GM12878 (cell line): ENCODE measurements at regions not wholly inside any gene's neighbourhood (a gene's known extent, or its start where the extent isn't known, plus 50 kb on each side); places are given as distances from the start of the nearest gene placed in this dataset.
"Not testable (repeated sequence)": the region's sequence is repeated elsewhere in the genome, so short reads cannot be mapped to it uniquely, and the experiment has no call there.

Experiments
- ATAC-seq: fragments of 200-7000 bp; cut with Tn5 transposase; 3 replicates; pipeline ENCODE4 v1.9.1; 2020; ENCODE audit warnings: mild to moderate bottlenecking, moderate library complexity
- BruUV-seq: library from RNA; stranded (reverse); fragments of 400-500 nt; replicated peaks from 2 replicates; lab custom pipeline; 2021; lab: Mats Ljungman, UMichigan
- CTCF ChIA-PET: fragments of 300-600 bp; sonication (Branson Sonifier 250); formaldehyde crosslinking; extraction: SDS; loops from one replicate; lab custom pipeline; 2021; ENCODE audit warnings: inconsistent platforms; lab: Yijun Ruan, JAX
- POLR2A ChIA-PET: fragments of 350-600 bp; formaldehyde crosslinking; extraction: SDS; loops from one replicate; lab custom pipeline; 2021; ENCODE audit warnings: inconsistent platforms; lab: Charles Lee
- RAD21 ChIA-PET: fragments of 300-600 bp; sonication (Branson Sonifier 250); formaldehyde crosslinking; loops from one replicate; lab custom pipeline; 2023; ENCODE audit warnings: antibody characterized with exemption; ENCODE audit not compliant: unreplicated experiment; lab: Charles Lee
- SMC1A ChIA-PET: fragments of 300-600 bp; sonication (Branson Sonifier 250); formaldehyde crosslinking; loops from one replicate; lab custom pipeline; 2023; ENCODE audit not compliant: unreplicated experiment, uncharacterized antibody; lab: Charles Lee
- DNase-seq: peaks from one replicate; pipeline ENCODE4 v3.0.0-alpha.2; 2011; ENCODE audit warnings: low read depth, low spot score
- FAIRE-seq: peaks from 3 replicates; lab custom pipeline; 2011; peaks lifted over from hg19 to GRCh38; lab: Jason Lieb, UNC
- H2AFZ ChIP-seq: 2 replicates; pipeline ENCODE4 v1.6.0; 2011; ENCODE audit warnings: low read depth, low read length, control low read depth; ENCODE audit not compliant: control insufficient read depth
- H3K27ac ChIP-seq: 2 replicates; pipeline ENCODE4 v1.5.1; 2011; ENCODE audit warnings: control low read depth; ENCODE audit not compliant: control insufficient read depth, insufficient read depth
- H3K27me3 ChIP-seq, 2 experiments: replicated peaks in 1 of 2; 2 replicates each; pipeline versions ENCODE4 v1.6.0 to v1.6.1; 2011; ENCODE audit warnings: low read length in 1 of 2; ENCODE audit not compliant: control insufficient read depth in 2 of 2, insufficient read depth in 2 of 2
- H3K36me3 ChIP-seq, 2 experiments: 2 replicates each; pipeline ENCODE4 v1.5.1; 2011; ENCODE audit warnings: low read length in 1 of 2; ENCODE audit not compliant: control insufficient read depth in 2 of 2, insufficient read depth in 2 of 2
- H3K4me1 ChIP-seq: 2 replicates; pipeline ENCODE4 v1.6.1; 2011; ENCODE audit warnings: mild to moderate bottlenecking, low read length, moderate library complexity, mixed read lengths; ENCODE audit not compliant: control insufficient read depth, insufficient read depth
- H3K4me2 ChIP-seq: 2 replicates; pipeline ENCODE4 v1.6.0; 2011; ENCODE audit warnings: control low read depth; ENCODE audit not compliant: control insufficient read depth, insufficient read depth
- H3K4me3 ChIP-seq: fragments of 200-600 bp; sonication (generic); 2 replicates; pipeline ENCODE4 v1.5.1; 2016
- H3K79me2 ChIP-seq: 2 replicates; pipeline ENCODE4 v1.6.0; 2011; ENCODE audit warnings: low read length; ENCODE audit not compliant: control insufficient read depth, insufficient read depth
- H3K9ac ChIP-seq: 2 replicates; pipeline ENCODE4 v1.8.0; 2011; ENCODE audit warnings: low read length, control low read depth, mixed read lengths; ENCODE audit not compliant: control insufficient read depth, insufficient read depth
- H3K9me3 ChIP-seq: replicated peaks from 3 replicates; pipeline ENCODE4 v1.5.1; 2011; ENCODE audit warnings: mild to moderate bottlenecking, low read length; ENCODE audit not compliant: control insufficient read depth, insufficient read depth
- H4K20me1 ChIP-seq: 2 replicates; pipeline ENCODE4 v1.6.0; 2011; ENCODE audit not compliant: control insufficient read depth, insufficient read depth
- CBX3 ChIP-seq: fragments of 200-600 bp; sonication (generic); IDR thresholded peaks from 2 replicates; pipeline ENCODE4 v1.6.1; 2016; ENCODE audit warnings: low read depth, borderline replicate concordance
- HDAC6 ChIP-seq: fragments of 200-600 bp; sonication (generic); IDR thresholded peaks from one replicate; pipeline ENCODE4 v1.8.0; 2017; ENCODE audit warnings: antibody characterized with exemption; ENCODE audit not compliant: unreplicated experiment
- JUNB ChIP-seq: IDR thresholded peaks from 2 replicates; pipeline ENCODE4 v1.6.1; 2016; ENCODE audit warnings: antibody characterized with exemption, mild to moderate bottlenecking
- RAD51 ChIP-seq: fragments of 450-650 bp; IDR thresholded peaks from 2 replicates; pipeline ENCODE4 v1.6.1; 2016; ENCODE audit warnings: moderate library complexity, mild to moderate bottlenecking, inconsistent platforms
- SUPT20H ChIP-seq: IDR thresholded peaks from 2 replicates; pipeline ENCODE4 v1.6.1; 2011; ENCODE audit warnings: low read depth, mild to moderate bottlenecking, low read length, moderate library complexity, borderline replicate concordance; ENCODE audit not compliant: control insufficient read depth
- ZNF207 ChIP-seq: fragments of 450-650 bp; IDR thresholded peaks from 2 replicates; pipeline ENCODE4 v1.6.1; 2014; ENCODE audit warnings: antibody characterized with exemption, mild to moderate bottlenecking, borderline replicate concordance
- ZNF622 ChIP-seq: fragments of 450-650 bp; IDR thresholded peaks from 2 replicates; pipeline ENCODE4 v1.6.1; 2017; ENCODE audit warnings: mild to moderate bottlenecking, inconsistent platforms
- ZSCAN29 ChIP-seq: fragments of 450-650 bp; IDR thresholded peaks from 2 replicates; pipeline ENCODE4 v1.6.1; 2017; ENCODE audit warnings: mild to moderate bottlenecking, moderate library complexity
- ZZZ3 ChIP-seq: IDR thresholded peaks from 2 replicates; pipeline ENCODE4 v1.6.1; 2011; ENCODE audit warnings: low read depth; ENCODE audit not compliant: control insufficient read depth, insufficient read length
- WGBS: methylation state at CpG from one replicate; pipeline ENCODE4 v1.1.6; 2016; ENCODE audit warnings: low lambda C conversion rate; ENCODE audit not compliant: insufficient replicate concordance, insufficient coverage; ENCODE audit errors: missing lambda C conversion rate; 5-methylcytosine and 5-hydroxymethylcytosine counted together
- in situ Hi-C: fragments of 300-500 bp; cut with MboI; formaldehyde crosslinking; loops from 9 replicates; pipeline ENCODE4 v1.14.3; 2018; ENCODE audit warnings: mixed read lengths
- intact Hi-C: fragments of 100-400 bp; cut with micrococcal nuclease; formaldehyde crosslinking; loops from one replicate; pipeline ENCODE4 v1.14.2; 2022; ENCODE audit not compliant: unreplicated experiment

- BruUV-seq, H3K79me2 ChIP-seq, SMC1A ChIA-PET, in situ Hi-C loops, H3K9me3 ChIP-seq, H4K20me1 ChIP-seq, H3K4me1 ChIP-seq, intact Hi-C loops, CTCF ChIA-PET, ATAC-seq, FAIRE-seq, H3K4me2 ChIP-seq, H3K4me3 ChIP-seq, RAD21 ChIA-PET, H2AFZ ChIP-seq, H3K27me3 ChIP-seq, H3K36me3 ChIP-seq, DNase-seq, H3K9ac ChIP-seq, H3K27ac ChIP-seq, POLR2A ChIA-PET: not testable (repeated sequence)
- 46% methylated on average over 5 of the region's 5 CpGs for WGBS
These were observed 149.5 kb upstream of the FAM78B start for GRCh38 chr1:166316306-166316705.

GRCh38 chr1:166322470-166322869 lies 155.7 kb upstream of the FAM78B start:
- Histone ChIP-seq H2AFZ (no peak overlapping the region), H3K9me3 (no peaks in the 10 kb centered on the region), H3K9ac (no peak overlapping the region), H3K4me3 (no peak overlapping the region), H3K27me3 (no peaks in the 10 kb centered on the region), H3K4me2 (no peak overlapping the region), H3K36me3 (no peaks in the 10 kb centered on the region), H3K79me2 (no peaks in the 10 kb centered on the region), H3K27ac (no peak overlapping the region), H4K20me1 (no peaks in the 10 kb centered on the region), H3K4me1 (no peaks in the 10 kb centered on the region)
- ATAC-seq (peak; percentile 68), DNase-seq (no peak), FAIRE-seq (no peak)
- CTCF ChIA-PET: interaction anchor here (1.0 to 1.1 kb wide), 2 partner anchors 20 to 63 kb away, joined by 3 to 4 read pairs; no protein-coding TSS in a partner anchor
- no peak for TF ChIP-seq RAD51
- no peak for TF ChIP-seq CBX3
- TF ChIP-seq JUNB: peak; percentile 40
- no peak for TF ChIP-seq HDAC6
- no peak for TF ChIP-seq ZSCAN29
- no peak for TF ChIP-seq ZNF207
- TF ChIP-seq SUPT20H: no peak
- no peak for TF ChIP-seq ZNF622
- no peak for TF ChIP-seq ZZZ3
- in situ Hi-C loops: no loop called here
- POLR2A ChIA-PET: no interaction called here
- RAD21 ChIA-PET: interaction anchor here (1.2 kb wide), 1 partner anchor 152 kb away, joined by 3 read pairs; no protein-coding TSS in a partner anchor
- no TSS peak for BruUV-seq
- WGBS: 0% methylated on average over 3 of the region's 3 CpGs
- intact Hi-C loops: no loop called here
- SMC1A ChIA-PET: interaction anchor here (1.4 to 2.0 kb wide), 3 partner anchors 17 to 151 kb away, joined by 4 read pairs; no protein-coding TSS in a partner anchor
